HG02678 (cell line): ENCODE measurements at regions not wholly inside any gene's neighbourhood (a gene's known extent, or its start where the extent isn't known, plus 50 kb on each side); places are given as distances from the start of the nearest gene placed in this dataset.
A peak's percentile ranks its signal among the peaks of the same experiment; 100 is the strongest.
"Not testable (repeated sequence)": the region's sequence is repeated elsewhere in the genome, so short reads cannot be mapped to it uniquely, and the experiment has no call there.

ENCODE experiments used
- ATAC-seq: cut with Tn5 transposase; IDR thresholded peaks from one replicate; pipeline ENCODE4 v1.9.1; 2021; ENCODE audit warnings: mild to moderate bottlenecking, moderate library complexity; ENCODE audit not compliant: unreplicated experiment

DNA sequence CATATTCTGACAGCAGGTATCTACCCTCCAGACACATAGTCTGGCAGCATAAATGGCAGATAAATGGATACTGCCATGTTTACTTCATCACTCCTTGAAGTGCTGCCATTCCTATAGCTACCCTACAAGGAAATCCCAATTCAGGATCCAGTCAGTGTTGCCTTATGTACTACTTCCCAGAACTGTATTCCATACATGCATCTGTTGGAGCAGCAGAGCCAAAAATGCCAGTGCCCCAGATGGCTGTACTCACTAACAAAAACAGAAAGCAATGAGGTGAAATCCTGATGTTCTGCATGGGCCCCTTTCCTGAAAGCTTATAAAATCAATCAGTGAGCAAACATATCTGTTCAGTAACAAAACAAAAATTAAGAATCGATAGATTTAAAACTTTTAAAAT is 490.0 kb upstream of the COX7C start:
- ATAC-seq, result no peak

- ATAC-seq, result no peak
Measured at GRCh38 chr5:86129009-86129408, 488.7 kb upstream of the COX7C start.

DNA sequence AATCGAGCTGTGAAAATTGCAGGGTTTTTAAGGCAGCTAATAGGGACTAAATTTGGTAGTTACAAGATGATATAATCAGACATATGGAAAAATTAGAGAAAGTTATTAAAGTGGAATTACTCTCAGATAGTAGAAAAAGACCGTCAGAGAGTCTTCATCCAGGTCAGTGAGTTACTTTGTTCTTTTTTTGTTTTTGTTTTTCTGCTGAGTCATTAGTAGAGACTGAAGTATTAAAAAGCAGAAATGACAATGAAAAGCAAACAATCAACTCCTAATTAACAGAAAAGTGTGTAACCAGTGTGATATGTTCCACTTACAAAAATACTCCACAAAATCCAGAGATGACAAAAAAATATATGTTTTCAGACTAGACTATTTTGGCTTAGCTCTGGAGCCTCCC is 480.4 kb upstream of the COX7C start:
- ATAC-seq, result no peak

- ATAC-seq, result no peak
Measured at GRCh38 chr5:86143837-86144236, 473.9 kb upstream of the COX7C start.

- no peak for ATAC-seq
Measured at GRCh38 chr5:86152988-86153560, 464.7 kb upstream of the COX7C start.

DNA sequence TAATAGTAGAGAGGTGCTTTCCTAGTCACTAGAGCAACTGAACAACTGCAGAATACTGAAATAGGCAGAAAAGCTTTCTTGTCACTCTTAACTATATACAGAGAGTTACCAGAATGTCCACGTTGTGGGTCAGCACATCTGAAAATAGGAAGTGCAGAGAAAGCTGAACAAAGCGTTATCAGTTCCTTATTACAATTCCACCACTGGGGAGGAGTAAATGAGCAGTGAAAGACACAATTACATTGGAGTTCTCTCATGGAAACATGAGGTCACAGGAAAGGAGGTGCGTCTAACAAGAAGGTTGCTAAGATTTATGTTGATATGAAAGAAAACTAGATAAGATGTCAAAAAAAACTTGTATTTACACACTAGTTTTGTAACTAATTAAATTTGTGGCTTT is 461.9 kb upstream of the COX7C start:
- no peak for ATAC-seq

DNA sequence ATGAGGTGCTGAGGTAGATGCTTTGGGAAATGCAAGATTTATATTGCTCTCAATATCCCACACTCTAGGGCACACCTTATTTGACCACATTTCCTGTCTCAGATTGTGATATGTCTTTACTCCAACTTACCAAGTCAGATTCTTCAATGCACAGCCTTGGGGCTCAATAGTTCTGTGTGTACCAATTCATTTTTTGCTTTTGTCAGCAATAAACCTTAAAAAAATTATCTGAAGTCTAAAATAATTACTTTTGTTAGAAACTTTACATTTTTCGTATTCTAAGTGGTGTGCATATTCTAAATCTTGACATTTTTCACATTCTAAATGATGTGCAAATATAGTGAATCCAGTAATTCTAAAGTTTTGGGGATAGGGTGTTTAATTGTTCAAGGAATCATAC is 447.5 kb upstream of the COX7C start:
- ATAC-seq, result no peak

DNA sequence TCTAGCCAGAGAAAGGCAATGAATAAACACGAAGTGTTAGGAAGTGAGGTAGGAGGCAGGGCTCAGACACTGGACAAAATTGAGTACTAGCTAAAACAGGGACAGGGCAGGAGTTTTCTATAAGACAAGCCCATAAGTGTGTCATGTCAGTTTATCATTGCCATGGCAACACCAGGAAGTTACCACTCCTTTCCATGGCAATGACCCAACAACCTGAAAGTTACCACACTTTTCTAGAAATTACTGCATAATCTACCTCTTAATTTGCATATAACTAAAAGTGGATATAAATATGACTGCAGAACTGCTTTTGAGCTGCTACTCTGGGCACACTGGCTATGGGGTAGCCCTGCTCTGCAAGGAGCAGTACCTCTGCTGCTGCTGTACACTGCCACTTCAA is 442.5 kb upstream of the COX7C start:
- peak; percentile 76 for ATAC-seq

DNA sequence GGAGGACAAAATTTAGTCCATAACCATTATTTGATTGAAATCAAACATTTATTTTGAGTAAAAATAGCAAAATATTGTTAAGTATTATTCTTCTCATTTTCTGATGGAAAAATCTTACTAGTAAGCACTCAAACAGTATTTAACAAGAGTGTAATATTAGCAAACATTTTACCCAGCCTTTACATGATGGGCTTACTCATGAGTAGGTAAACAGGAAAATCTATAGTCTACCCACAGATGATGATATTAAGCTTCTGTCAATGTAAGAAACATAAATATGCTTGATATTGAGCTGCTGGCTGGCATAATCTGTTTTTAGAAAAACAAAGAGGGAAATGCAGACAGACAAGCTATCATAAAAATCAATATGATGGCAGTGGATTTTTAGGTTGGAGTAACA is 418.5 kb upstream of the COX7C start:
- no peak for ATAC-seq

- no peak for ATAC-seq
Measured at GRCh38 chr5:86228147-86228546, 389.6 kb upstream of the COX7C start.

DNA sequence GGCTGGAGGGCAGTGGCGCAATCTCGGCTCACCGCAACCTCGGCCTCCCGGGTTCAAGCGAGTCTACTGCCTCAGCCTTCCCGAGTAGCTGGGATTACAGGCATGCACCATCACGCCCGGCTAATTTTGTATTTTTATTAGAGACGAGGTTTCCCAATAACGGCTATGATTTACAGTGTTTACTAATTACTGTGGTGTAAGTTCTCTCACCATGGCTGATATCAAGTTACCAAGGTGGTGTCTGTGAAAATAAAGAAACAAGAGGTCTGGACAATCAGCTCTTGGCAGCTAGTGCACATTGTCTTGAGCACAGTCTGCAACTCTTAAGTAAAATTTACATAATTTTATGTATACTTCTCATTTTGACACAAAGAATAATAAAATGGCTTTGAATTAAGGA is 385.5 kb upstream of the COX7C start:
- no peak for ATAC-seq

DNA sequence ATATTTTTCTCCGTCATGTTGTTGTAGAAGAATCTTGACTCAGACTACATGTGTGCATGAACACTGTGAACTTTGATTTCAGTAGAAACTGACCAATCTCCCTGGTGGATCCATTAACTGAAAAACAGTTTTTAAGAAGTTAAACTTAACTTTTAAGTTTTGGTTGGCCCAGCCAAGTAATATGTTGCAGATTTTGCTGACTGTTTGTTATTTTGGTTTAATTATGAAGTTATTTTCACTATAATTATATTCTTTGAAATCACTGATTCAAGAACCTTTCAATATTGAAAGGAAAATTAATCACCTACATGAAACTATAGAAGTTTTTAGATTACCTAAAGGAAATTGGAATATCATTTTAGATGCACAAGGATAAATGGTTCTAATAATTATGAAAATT is 373.6 kb upstream of the COX7C start:
- no peak for ATAC-seq

DNA sequence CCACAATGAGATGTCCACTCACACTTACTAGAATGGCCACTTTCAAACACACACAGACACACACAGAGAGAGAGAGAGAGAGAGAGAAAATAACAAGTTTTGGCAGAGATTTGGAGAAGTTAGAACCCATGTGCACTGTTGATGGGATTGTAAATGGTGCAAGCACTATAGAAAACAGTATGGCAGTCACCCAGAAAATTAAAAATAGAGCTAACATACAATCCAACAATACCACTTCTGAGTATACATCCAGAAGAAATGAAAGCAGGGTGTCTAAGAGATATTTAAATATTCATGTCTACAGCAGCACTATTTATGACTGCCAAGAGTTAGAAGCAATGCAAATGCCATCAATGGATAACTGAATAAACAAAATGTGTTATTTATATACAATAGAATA is 359.9 kb upstream of the COX7C start:
- ATAC-seq, result no peak

DNA sequence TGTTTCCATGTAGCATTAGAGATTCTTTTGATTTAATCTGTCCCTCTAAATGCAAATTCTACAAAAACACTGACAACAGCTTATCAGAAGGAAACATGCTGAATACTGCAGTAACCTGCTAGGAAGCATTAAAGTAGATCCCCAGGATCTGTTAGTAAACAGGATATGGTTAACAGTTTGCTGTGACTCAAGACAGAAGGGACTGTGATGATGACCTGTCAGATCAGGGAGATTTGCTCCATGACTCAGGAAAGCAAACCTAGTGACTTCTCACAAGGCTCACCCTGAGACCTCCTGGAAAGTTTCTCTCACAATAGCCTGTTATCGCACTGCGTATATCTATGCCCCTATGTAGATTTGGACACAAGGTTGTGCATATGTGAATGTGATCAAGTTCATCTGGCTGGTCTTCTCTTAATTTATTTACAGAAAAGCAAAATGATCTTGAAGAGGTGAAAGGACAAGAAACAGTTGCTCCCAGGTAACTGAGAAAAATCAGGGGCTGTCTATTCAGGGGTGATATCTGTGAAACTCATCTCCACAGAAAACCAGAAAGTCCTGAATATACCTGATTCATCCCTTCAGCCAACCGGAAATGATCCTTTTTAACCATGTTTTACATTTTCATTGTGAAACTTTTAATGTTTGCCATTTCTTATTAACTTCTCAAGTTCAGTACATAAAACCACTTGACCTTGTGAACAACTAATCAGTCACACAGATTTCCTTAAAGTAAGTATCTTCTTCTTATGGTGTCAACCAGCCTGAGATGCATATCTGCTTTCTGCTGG is 333.1 kb upstream of the COX7C start:
- not testable (repeated sequence) for ATAC-seq

- ATAC-seq, result not testable (repeated sequence)
Measured at GRCh38 chr5:86287437-86287836, 330.3 kb upstream of the COX7C start.

DNA sequence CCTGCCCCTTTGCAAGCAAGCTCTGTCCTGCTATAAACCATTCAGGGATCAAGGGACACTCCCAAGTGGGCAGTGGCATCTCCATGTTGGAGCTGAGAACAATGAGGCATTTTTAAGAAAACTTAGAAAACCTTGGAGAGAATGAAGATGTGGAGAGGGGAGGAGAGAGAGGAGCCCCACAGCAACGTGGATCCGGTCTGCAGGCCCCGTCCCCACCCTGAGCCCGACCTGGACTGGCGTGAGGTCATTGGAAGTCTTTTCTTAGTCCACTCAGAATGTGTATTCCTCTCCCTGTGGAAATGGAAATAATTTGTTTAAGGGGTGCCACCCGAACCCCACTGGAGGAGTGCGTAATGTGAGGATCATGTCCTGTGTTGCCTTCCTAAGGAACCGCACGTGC is 328.0 kb upstream of the COX7C start:
- ATAC-seq, result not testable (repeated sequence)

GRCh38 chr5:86292811-86293210 is 324.9 kb upstream of the COX7C start:
- ATAC-seq, result not testable (repeated sequence)

DNA sequence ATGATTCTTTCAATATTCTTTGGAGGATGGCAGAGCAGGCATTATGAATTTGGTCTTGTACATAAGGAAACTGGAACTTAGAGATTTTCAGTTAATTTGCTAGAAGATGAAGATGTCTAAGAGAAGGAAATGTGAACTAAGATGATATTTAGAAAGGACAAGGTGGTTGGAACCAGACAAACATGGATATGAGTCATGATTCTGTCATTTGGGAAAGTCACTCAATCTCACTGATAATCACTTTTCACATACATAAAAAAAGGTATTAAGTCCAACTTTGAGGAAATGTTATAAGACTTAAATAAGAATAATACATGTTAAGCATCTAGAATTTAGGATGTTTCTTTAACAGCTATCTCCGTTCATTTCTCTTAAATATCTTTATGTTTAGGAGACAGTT is 315.1 kb upstream of the COX7C start:
- not testable (repeated sequence) for ATAC-seq

GRCh38 chr5:86305050-86305449 is 312.7 kb upstream of the COX7C start:
- not testable (repeated sequence) for ATAC-seq

- no peak for ATAC-seq
Measured at GRCh38 chr5:86314951-86315350, 302.8 kb upstream of the COX7C start.

DNA sequence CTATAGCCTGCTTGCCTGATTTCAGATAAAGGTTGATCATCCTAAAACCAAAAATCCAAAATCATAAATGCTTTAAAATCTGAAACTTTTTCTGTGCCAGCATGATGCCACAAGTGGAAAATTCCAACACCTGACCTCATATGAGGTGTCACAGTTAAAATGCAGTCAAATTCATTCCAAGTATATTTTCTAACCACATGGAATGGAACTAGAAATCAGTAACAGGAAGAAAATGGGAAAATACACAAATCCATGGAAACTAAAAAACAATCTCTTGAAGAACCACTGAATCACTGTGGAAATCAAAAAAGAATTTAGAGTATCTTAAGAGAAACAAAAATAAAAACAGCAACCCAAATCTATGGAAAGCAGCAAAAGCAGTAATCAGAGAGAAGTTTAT is 297.5 kb upstream of the COX7C start:
- ATAC-seq, result no peak

DNA sequence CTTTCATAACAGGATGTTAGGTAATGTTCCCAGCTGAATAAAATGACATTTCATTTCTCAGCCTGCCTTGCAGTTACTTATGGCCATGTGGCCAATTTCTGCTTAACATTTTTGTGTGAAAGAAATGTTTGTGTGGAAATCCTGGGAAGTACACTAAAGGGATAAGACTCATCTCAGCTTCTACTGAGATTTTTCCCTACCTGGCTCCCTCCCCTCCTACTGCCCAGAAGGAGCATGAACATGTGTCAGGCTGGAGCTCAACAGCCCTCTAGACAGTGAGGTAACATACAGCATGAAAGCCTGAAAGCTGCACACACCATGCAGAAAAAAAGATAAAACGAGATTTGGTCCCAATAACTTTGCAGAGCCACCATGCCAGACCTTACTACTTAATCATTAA is 288.4 kb upstream of the COX7C start:
- no peak for ATAC-seq

GRCh38 chr5:86330736-86331135 is 287.0 kb upstream of the COX7C start:
- no peak for ATAC-seq
